ENCODE measurements at regions not wholly inside any gene's neighbourhood (a gene's known extent, or its start where the extent isn't known, plus 50 kb on each side); places are given as distances from the start of the nearest gene placed in this dataset.

GRCh38 chr13:99448546-99448945 is 52.7 kb upstream of the TM9SF2 start:
- no peak overlapping the region for H3K4me3 ChIP-seq
- H3K4me1 ChIP-seq: no peaks in the 10 kb centered on the region
- no peaks in the 10 kb centered on the region for H3K36me3 ChIP-seq
- no peak for DNase-seq (ENCODE audit: low spot score in 2 of 2)
- TF ChIP-seq, protein P1, sequence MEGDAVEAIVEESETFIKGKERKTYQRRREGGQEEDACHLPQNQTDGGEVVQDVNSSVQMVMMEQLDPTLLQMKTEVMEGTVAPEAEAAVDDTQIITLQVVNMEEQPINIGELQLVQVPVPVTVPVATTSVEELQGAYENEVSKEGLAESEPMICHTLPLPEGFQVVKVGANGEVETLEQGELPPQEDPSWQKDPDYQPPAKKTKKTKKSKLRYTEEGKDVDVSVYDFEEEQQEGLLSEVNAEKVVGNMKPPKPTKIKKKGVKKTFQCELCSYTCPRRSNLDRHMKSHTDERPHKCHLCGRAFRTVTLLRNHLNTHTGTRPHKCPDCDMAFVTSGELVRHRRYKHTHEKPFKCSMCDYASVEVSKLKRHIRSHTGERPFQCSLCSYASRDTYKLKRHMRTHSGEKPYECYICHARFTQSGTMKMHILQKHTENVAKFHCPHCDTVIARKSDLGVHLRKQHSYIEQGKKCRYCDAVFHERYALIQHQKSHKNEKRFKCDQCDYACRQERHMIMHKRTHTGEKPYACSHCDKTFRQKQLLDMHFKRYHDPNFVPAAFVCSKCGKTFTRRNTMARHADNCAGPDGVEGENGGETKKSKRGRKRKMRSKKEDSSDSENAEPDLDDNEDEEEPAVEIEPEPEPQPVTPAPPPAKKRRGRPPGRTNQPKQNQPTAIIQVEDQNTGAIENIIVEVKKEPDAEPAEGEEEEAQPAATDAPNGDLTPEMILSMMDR (IDR thresholded peaks at IDR 0.05): no peak
- TF ChIP-seq POLR2A (IDR thresholded peaks at IDR 0.05) (no peak), POLR2AphosphoS5 (IDR thresholded peaks at IDR 0.05) (no peak), EP300 (IDR thresholded peaks at IDR 0.05) (no peak)
- no peaks in the 10 kb centered on the region for H3K27me3 ChIP-seq
- 91% methylated on average over 5 of the region's 5 CpGs for WGBS
- no peak overlapping the region for H3K27ac ChIP-seq
- H3K9me3 ChIP-seq: no peaks in the 10 kb centered on the region

DNA sequence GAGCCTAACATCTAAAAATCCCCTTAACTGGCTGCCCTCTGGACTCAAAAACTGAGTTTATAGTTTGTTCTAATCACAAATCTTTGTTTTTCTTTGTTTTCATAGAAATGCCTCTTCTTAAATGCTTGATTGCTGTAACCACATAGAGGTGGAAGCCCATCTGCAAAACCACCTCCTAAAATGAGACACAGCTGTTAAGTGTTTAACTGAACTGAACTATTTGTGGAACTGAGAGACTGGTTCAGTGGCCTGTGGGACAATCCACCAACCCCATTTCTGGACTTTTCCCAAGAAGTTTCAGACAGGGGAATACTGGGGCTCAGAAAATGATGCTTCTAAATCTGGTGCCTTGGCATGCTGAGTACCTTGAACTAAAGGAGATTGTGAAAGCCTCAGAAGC is 50.9 kb upstream of the TM9SF2 start:
- DNase-seq (ENCODE audit: low spot score in 2 of 2): no peak
- no peak overlapping the region for H3K4me3 ChIP-seq
- H3K36me3 ChIP-seq: no peaks in the 10 kb centered on the region
- TF ChIP-seq POLR2AphosphoS5 (IDR thresholded peaks at IDR 0.05) (no peak), POLR2A (IDR thresholded peaks at IDR 0.05) (no peak), EP300 (IDR thresholded peaks at IDR 0.05) (no peak)
- TF ChIP-seq, protein P1 (IDR thresholded peaks at IDR 0.05): no peak
- H3K9me3 ChIP-seq: no peaks in the 10 kb centered on the region
- no peaks in the 10 kb centered on the region for H3K4me1 ChIP-seq
- no peaks in the 10 kb centered on the region for H3K27me3 ChIP-seq
- no peak overlapping the region for H3K27ac ChIP-seq
